Stimulated activated naive B cell treated with anti-CD40 and anti-IgM and Interleukin-4, amounts not matched to agents 10 μg/mL and 1 μg/mL and 100 μg/mL, for 72 hours (primary cell): ENCODE measurements at regions not wholly inside any gene's neighbourhood (a gene's known extent, or its start where the extent isn't known, plus 50 kb on each side); places are given as distances from the start of the nearest gene placed in this dataset.
"Not testable (repeated sequence)": the region's sequence is repeated elsewhere in the genome, so short reads cannot be mapped to it uniquely, and the experiment has no call there.

Source experiments
- ATAC-seq, 2 donors: fragments of 150-1000 bp; cut with Tn5 transposase; replicated peaks; 2 replicates each; pipeline ENCODE4 v1.10.0; 2021; ENCODE audit warnings: moderate library complexity in 1 of 2
- DNase-seq: peaks from one replicate; pipeline ENCODE4 v3.0.0; 2021
- H3K27ac Mint-ChIP-seq: one replicate; pipeline ENCODE4 v1.8.0; 2022; ENCODE audit warnings: mild to moderate bottlenecking, mixed read lengths
- H3K27me3 Mint-ChIP-seq, 2 donors: one replicate each; pipeline ENCODE4 v1.8.0; 2022; ENCODE audit warnings: mixed read lengths in 2 of 2
- H3K36me3 Mint-ChIP-seq, 2 donors: one replicate each; pipeline ENCODE4 v1.8.0; 2022; ENCODE audit warnings: mixed read lengths in 2 of 2, mild to moderate bottlenecking in 1 of 2
- H3K4me1 Mint-ChIP-seq, 2 donors: one replicate each; pipeline ENCODE4 v1.8.0; 2022; ENCODE audit warnings: mixed read lengths in 2 of 2, mild to moderate bottlenecking in 1 of 2
- H3K4me3 Mint-ChIP-seq, 2 donors: one replicate each; pipeline ENCODE4 v1.8.0; 2022; ENCODE audit warnings: mild to moderate bottlenecking in 2 of 2, mixed read lengths in 2 of 2, moderate library complexity in 1 of 2
- H3K9me3 Mint-ChIP-seq, 2 donors: one replicate each; pipeline ENCODE4 v1.8.0; 2022; ENCODE audit warnings: mixed read lengths in 2 of 2, mild to moderate bottlenecking in 1 of 2

- Mint-ChIP-seq H3K27ac (peak overlapping the region; percentile 76), H3K36me3 (peaks cover 12 to 15% of the 10 kb centered on the region in 2 donors), H3K4me1 (peaks cover 29 to 55% of the 10 kb centered on the region in 2 donors), H3K27me3 (no peaks in the 10 kb centered on the region), H3K4me3 (no peak overlapping the region), H3K9me3 (peaks cover 2 to 4% of the 10 kb centered on the region in 2 donors)
- DNase-seq = no peak
- ATAC-seq = peak; percentile 20 to 30
These were observed 71.6 kb upstream of the ANKRD1 start for GRCh38 chr10:90992462-90992861.

GRCh38 chr10:90993340-90993739, 72.5 kb upstream of the ANKRD1 start:
- Mint-ChIP-seq H3K27me3 (no peaks in the 10 kb centered on the region), H3K4me1 (peaks cover 31 to 56% of the 10 kb centered on the region in 2 donors)
- no peak for DNase-seq

GRCh38 chr10:90997670-90998069, 76.8 kb upstream of the ANKRD1 start:
- DNase-seq (no peak), ATAC-seq (no peak)
- no peaks in the 10 kb centered on the region for H3K27me3 Mint-ChIP-seq
- H3K4me1 Mint-ChIP-seq = peaks cover 59 to 85% of the 10 kb centered on the region in 2 donors
- peaks cover 18 to 45% of the 10 kb centered on the region in 2 donors for H3K36me3 Mint-ChIP-seq
- H3K27ac Mint-ChIP-seq = peak overlapping the region; percentile 96
- H3K9me3 Mint-ChIP-seq = peaks cover 5 to 9% of the 10 kb centered on the region in 2 donors
- H3K4me3 Mint-ChIP-seq = no peak overlapping the region

More at GRCh38 chr10:90993340-90993739, 72.5 kb upstream of the ANKRD1 start:
- Mint-ChIP-seq H3K4me3 (peak overlapping the region; percentile 47 to 78), H3K27ac (peak overlapping the region; percentile 100), H3K36me3 (peaks cover 16 to 24% of the 10 kb centered on the region in 2 donors), H3K9me3 (peaks cover 4 to 8% of the 10 kb centered on the region in 2 donors)
- peak; percentile 62 to 69 for ATAC-seq

GRCh38 chr10:90998733-90999511, 78.0 kb upstream of the ANKRD1 start:
- H3K27me3 Mint-ChIP-seq = no peaks in the 10 kb centered on the region
- DNase-seq = no peak
- peak overlapping the region; percentile 96 for H3K27ac Mint-ChIP-seq
- ATAC-seq = peak; percentile 33
- no peak overlapping the region for H3K4me3 Mint-ChIP-seq
- peaks cover 13 to 16% of the 10 kb centered on the region in 2 donors for H3K9me3 Mint-ChIP-seq
- H3K36me3 Mint-ChIP-seq = peaks cover 28 to 57% of the 10 kb centered on the region in 2 donors
- H3K4me1 Mint-ChIP-seq = peaks cover 62 to 86% of the 10 kb centered on the region in 2 donors

GRCh38 chr10:90999512-91000172, 78.8 kb upstream of the ANKRD1 start:
- Mint-ChIP-seq H3K27ac (peak overlapping the region; percentile 96), H3K36me3 (peaks cover 35 to 60% of the 10 kb centered on the region in 2 donors), H3K4me3 (peak overlapping the region; percentile 35 to 42), H3K4me1 (peaks cover 58 to 80% of the 10 kb centered on the region in 2 donors), H3K9me3 (peaks cover 13 to 18% of the 10 kb centered on the region in 2 donors), H3K27me3 (no peaks in the 10 kb centered on the region)
- DNase-seq (peak; percentile 66), ATAC-seq (peak; percentile 89 to 91)

- Mint-ChIP-seq H3K27ac (peak overlapping the region; percentile 96), H3K9me3 (peaks cover 21 to 26% of the 10 kb centered on the region in 2 donors), H3K27me3 (no peaks in the 10 kb centered on the region), H3K4me1 (peaks cover 65 to 85% of the 10 kb centered on the region in 2 donors), H3K4me3 (peak overlapping the region in 1 of 2 donors; percentile 35), H3K36me3 (peaks cover 42 to 67% of the 10 kb centered on the region in 2 donors)
- ATAC-seq = no peak
- DNase-seq = no peak
These were observed 79.6 kb upstream of the ANKRD1 start for GRCh38 chr10:91000470-91000869.

GRCh38 chr10:91000985-91001384, 80.1 kb upstream of the ANKRD1 start:
- H3K36me3 Mint-ChIP-seq = peaks cover 42 to 65% of the 10 kb centered on the region in 2 donors
- ATAC-seq (no peak), DNase-seq (no peak)
- peaks cover 67 to 85% of the 10 kb centered on the region in 2 donors for H3K4me1 Mint-ChIP-seq
- H3K27ac Mint-ChIP-seq = peak overlapping the region; percentile 96
- H3K4me3 Mint-ChIP-seq = peak overlapping the region in 1 of 2 donors; percentile 1
- H3K27me3 Mint-ChIP-seq = no peaks in the 10 kb centered on the region
- H3K9me3 Mint-ChIP-seq = peaks cover 21 to 26% of the 10 kb centered on the region in 2 donors

GRCh38 chr10:91002656-91003055, 81.8 kb upstream of the ANKRD1 start:
- H3K9me3 Mint-ChIP-seq = peaks cover 21 to 26% of the 10 kb centered on the region in 2 donors
- no peak for ATAC-seq
- H3K36me3 Mint-ChIP-seq = peaks cover 34 to 61% of the 10 kb centered on the region in 2 donors
- peak overlapping the region in 1 of 2 donors; percentile 19 for H3K4me3 Mint-ChIP-seq
- peak overlapping the region; percentile 99 for H3K27ac Mint-ChIP-seq
- H3K4me1 Mint-ChIP-seq = peaks cover 75 to 93% of the 10 kb centered on the region in 2 donors
- no peak for DNase-seq
- H3K27me3 Mint-ChIP-seq = no peaks in the 10 kb centered on the region

GRCh38 chr10:91003379-91003778, 82.5 kb upstream of the ANKRD1 start:
- Mint-ChIP-seq H3K36me3 (peaks cover 32 to 53% of the 10 kb centered on the region in 2 donors), H3K27ac (peak overlapping the region; percentile 99), H3K9me3 (peaks cover 18 to 22% of the 10 kb centered on the region in 2 donors), H3K4me1 (peaks cover 77 to 93% of the 10 kb centered on the region in 2 donors)
- ATAC-seq, H3K4me3 Mint-ChIP-seq, H3K27me3 Mint-ChIP-seq, DNase-seq: not testable (repeated sequence)

GRCh38 chr10:91005276-91005675, 84.4 kb upstream of the ANKRD1 start:
- DNase-seq = peak; percentile 36
- Mint-ChIP-seq H3K4me3 (peak overlapping the region; percentile 49 to 62), H3K9me3 (peaks cover 16 to 21% of the 10 kb centered on the region in 2 donors), H3K27ac (peak overlapping the region; percentile 99), H3K36me3 (peaks cover 29 to 52% of the 10 kb centered on the region in 2 donors), H3K4me1 (peaks cover 74 to 93% of the 10 kb centered on the region in 2 donors)
- ATAC-seq = peak; percentile 8 to 11
- not testable (repeated sequence) for H3K27me3 Mint-ChIP-seq

- Mint-ChIP-seq H3K27me3 (no peaks in the 10 kb centered on the region), H3K27ac (peak overlapping the region; percentile 99), H3K36me3 (peaks cover 29 to 46% of the 10 kb centered on the region in 2 donors), H3K4me1 (peaks cover 65 to 88% of the 10 kb centered on the region in 2 donors), H3K9me3 (peaks cover 16 to 17% of the 10 kb centered on the region in 2 donors), H3K4me3 (peak overlapping the region; percentile 41 to 43)
- DNase-seq (peak; percentile 75), ATAC-seq (peak; percentile 80 to 82)
These were observed 85.3 kb upstream of the ANKRD1 start for GRCh38 chr10:91006001-91006751.

GRCh38 chr10:91006752-91007346, 86.0 kb upstream of the ANKRD1 start:
- Mint-ChIP-seq H3K27ac (peak overlapping the region; percentile 99), H3K36me3 (peaks cover 27 to 44% of the 10 kb centered on the region in 2 donors), H3K27me3 (no peaks in the 10 kb centered on the region)

GRCh38 chr10:91007655-91008054, 86.8 kb upstream of the ANKRD1 start:
- Mint-ChIP-seq H3K27ac (peak overlapping the region; percentile 99), H3K4me1 (peaks cover 60 to 85% of the 10 kb centered on the region in 2 donors), H3K9me3 (peaks cover 16 to 17% of the 10 kb centered on the region in 2 donors), H3K27me3 (no peaks in the 10 kb centered on the region), H3K36me3 (peaks cover 25 to 36% of the 10 kb centered on the region in 2 donors), H3K4me3 (peak overlapping the region in 1 of 2 donors; percentile 35)
- ATAC-seq = peak; percentile 18 to 35
- no peak for DNase-seq

More at GRCh38 chr10:91006752-91007346, 86.0 kb upstream of the ANKRD1 start:
- H3K4me1 Mint-ChIP-seq = peaks cover 63 to 89% of the 10 kb centered on the region in 2 donors
- peaks cover 16 to 17% of the 10 kb centered on the region in 2 donors for H3K9me3 Mint-ChIP-seq
- no peak for DNase-seq
- ATAC-seq = peak; percentile 83 to 87
- H3K4me3 Mint-ChIP-seq = peak overlapping the region; percentile 23 to 43
